Head of caudate nucleus (tissue), 42 donors: ENCODE measurements at regions not wholly inside any gene's neighbourhood (a gene's known extent, or its start where the extent isn't known, plus 50 kb on each side); places are given as distances from the start of the nearest gene placed in this dataset.
"Not testable (repeated sequence)": the region's sequence is repeated elsewhere in the genome, so short reads cannot be mapped to it uniquely, and the experiment has no call there.

Experiments used
- DNase-seq, 42 donors: peaks; one replicate each; pipeline versions ENCODE4 v3.0.0 to v3.0.0-alpha.2; 2020 to 2021; ENCODE audit warnings: mixed read lengths in 7 of 42
- intact Hi-C: fragments of 100-400 bp; cut with DNase I; formaldehyde crosslinking; loops from one replicate; pipeline ENCODE4 v1.15.0; 2022

GRCh38 chr15:79782307-79782706 is 114.5 kb downstream of the MTHFS start:
- intact Hi-C loops, DNase-seq: not testable (repeated sequence)
